ENCODE measurements at regions not wholly inside any gene's neighbourhood (a gene's known extent, or its start where the extent isn't known, plus 50 kb on each side); places are given as distances from the start of the nearest gene placed in this dataset.
A peak's percentile ranks its signal among the peaks of the same experiment; 100 is the strongest.

- no peak overlapping the region for H3K27ac Mint-ChIP-seq
- H3K27me3 Mint-ChIP-seq = peaks cover 12% of the 10 kb centered on the region
- H3K4me3 Mint-ChIP-seq = no peak overlapping the region
- H3K9me3 Mint-ChIP-seq = no peaks in the 10 kb centered on the region
- H3K36me3 Mint-ChIP-seq (ENCODE audit: low read depth) = no peaks in the 10 kb centered on the region
- H3K4me1 Mint-ChIP-seq (ENCODE audit: low read depth) = peaks cover 45% of the 10 kb centered on the region
- DNase-seq = peak; percentile 11
Observed at GRCh38 chr20:43843096-43843964, 71.3 kb upstream of the TOX2 start.

- no peak overlapping the region for H3K4me3 Mint-ChIP-seq
- H3K9me3 Mint-ChIP-seq = no peaks in the 10 kb centered on the region
- H3K27ac Mint-ChIP-seq = no peak overlapping the region
- peak; percentile 22 for DNase-seq
- no peaks in the 10 kb centered on the region for H3K36me3 Mint-ChIP-seq (ENCODE audit: low read depth)
- peaks cover 54% of the 10 kb centered on the region for H3K4me1 Mint-ChIP-seq (ENCODE audit: low read depth)
- peaks cover 17% of the 10 kb centered on the region for H3K27me3 Mint-ChIP-seq
Observed at GRCh38 chr20:43842126-43843020, 72.3 kb upstream of the TOX2 start.

GRCh38 chr20:43840382-43841070, 74.1 kb upstream of the TOX2 start:
- H3K27me3 Mint-ChIP-seq = peaks cover 17% of the 10 kb centered on the region
- no peaks in the 10 kb centered on the region for H3K36me3 Mint-ChIP-seq (ENCODE audit: low read depth)
- H3K4me1 Mint-ChIP-seq (ENCODE audit: low read depth) = peaks cover 45% of the 10 kb centered on the region
- peak; percentile 48 for DNase-seq
- no peaks in the 10 kb centered on the region for H3K9me3 Mint-ChIP-seq
- no peak overlapping the region for H3K27ac Mint-ChIP-seq
- H3K4me3 Mint-ChIP-seq = no peak overlapping the region

- no peaks in the 10 kb centered on the region for H3K36me3 Mint-ChIP-seq (ENCODE audit: low read depth)
- H3K4me1 Mint-ChIP-seq (ENCODE audit: low read depth) = peaks cover 38% of the 10 kb centered on the region
- DNase-seq = no peak
- H3K27ac Mint-ChIP-seq = no peak overlapping the region
- H3K9me3 Mint-ChIP-seq = no peaks in the 10 kb centered on the region
- H3K27me3 Mint-ChIP-seq = peaks cover 17% of the 10 kb centered on the region
- no peak overlapping the region for H3K4me3 Mint-ChIP-seq
Observed at GRCh38 chr20:43839793-43840199, 74.9 kb upstream of the TOX2 start.

- DNase-seq = no peak
- H3K9me3 Mint-ChIP-seq = no peaks in the 10 kb centered on the region
- peaks cover 17% of the 10 kb centered on the region for H3K27me3 Mint-ChIP-seq
- H3K4me3 Mint-ChIP-seq = no peak overlapping the region
- H3K4me1 Mint-ChIP-seq (ENCODE audit: low read depth) = peaks cover 34% of the 10 kb centered on the region
- H3K36me3 Mint-ChIP-seq (ENCODE audit: low read depth) = no peaks in the 10 kb centered on the region
- H3K27ac Mint-ChIP-seq = no peak overlapping the region
Observed at GRCh38 chr20:43838703-43839060, 76.0 kb upstream of the TOX2 start.

- peaks cover 17% of the 10 kb centered on the region for H3K27me3 Mint-ChIP-seq
- H3K27ac Mint-ChIP-seq = peak overlapping the region; percentile 10
- no peak overlapping the region for H3K4me3 Mint-ChIP-seq
- peaks cover 34% of the 10 kb centered on the region for H3K4me1 Mint-ChIP-seq (ENCODE audit: low read depth)
- no peak for DNase-seq
- H3K36me3 Mint-ChIP-seq (ENCODE audit: low read depth) = no peaks in the 10 kb centered on the region
- H3K9me3 Mint-ChIP-seq = no peaks in the 10 kb centered on the region
Observed at GRCh38 chr20:43837856-43838702, 76.6 kb upstream of the TOX2 start.

- Mint-ChIP-seq H3K36me3 (ENCODE audit: low read depth) (no peaks in the 10 kb centered on the region), H3K27ac (no peak overlapping the region), H3K4me3 (no peak overlapping the region), H3K9me3 (no peaks in the 10 kb centered on the region), H3K4me1 (ENCODE audit: low read depth) (peaks cover 34% of the 10 kb centered on the region), H3K27me3 (peaks cover 19% of the 10 kb centered on the region)
- DNase-seq = no peak
Observed at GRCh38 chr20:43836790-43837189, 77.9 kb upstream of the TOX2 start.

GRCh38 chr20:43835944-43836508, 78.6 kb upstream of the TOX2 start:
- H3K27ac Mint-ChIP-seq = no peak overlapping the region
- H3K9me3 Mint-ChIP-seq = no peaks in the 10 kb centered on the region
- H3K4me3 Mint-ChIP-seq = no peak overlapping the region
- no peak for DNase-seq
- H3K27me3 Mint-ChIP-seq = peaks cover 16% of the 10 kb centered on the region
- no peaks in the 10 kb centered on the region for H3K36me3 Mint-ChIP-seq (ENCODE audit: low read depth)
- peaks cover 34% of the 10 kb centered on the region for H3K4me1 Mint-ChIP-seq (ENCODE audit: low read depth)

GRCh38 chr20:43833511-43834395, 80.9 kb upstream of the TOX2 start:
- DNase-seq = no peak
- no peak overlapping the region for H3K27ac Mint-ChIP-seq
- H3K4me1 Mint-ChIP-seq (ENCODE audit: low read depth) = peaks cover 15% of the 10 kb centered on the region
- H3K9me3 Mint-ChIP-seq = peaks cover 2% of the 10 kb centered on the region
- no peak overlapping the region for H3K4me3 Mint-ChIP-seq
- H3K36me3 Mint-ChIP-seq (ENCODE audit: low read depth) = no peaks in the 10 kb centered on the region
- H3K27me3 Mint-ChIP-seq = peaks cover 13% of the 10 kb centered on the region

GRCh38 chr20:43832961-43833360, 81.7 kb upstream of the TOX2 start:
- DNase-seq = no peak
- peaks cover 21% of the 10 kb centered on the region for H3K27me3 Mint-ChIP-seq
- no peaks in the 10 kb centered on the region for H3K36me3 Mint-ChIP-seq (ENCODE audit: low read depth)
- no peak overlapping the region for H3K27ac Mint-ChIP-seq
- peaks cover 2% of the 10 kb centered on the region for H3K9me3 Mint-ChIP-seq
- H3K4me1 Mint-ChIP-seq (ENCODE audit: low read depth) = peaks cover 7% of the 10 kb centered on the region
- H3K4me3 Mint-ChIP-seq = no peak overlapping the region

- Mint-ChIP-seq H3K27ac (no peak overlapping the region), H3K36me3 (ENCODE audit: low read depth) (no peaks in the 10 kb centered on the region), H3K27me3 (peaks cover 21% of the 10 kb centered on the region), H3K4me1 (ENCODE audit: low read depth) (no peaks in the 10 kb centered on the region), H3K4me3 (no peak overlapping the region), H3K9me3 (peaks cover 2% of the 10 kb centered on the region)
- no peak for DNase-seq
Observed at GRCh38 chr20:43832096-43832816, 82.4 kb upstream of the TOX2 start.

GRCh38 chr20:43831481-43832065, 83.1 kb upstream of the TOX2 start:
- Mint-ChIP-seq H3K36me3 (ENCODE audit: low read depth) (no peaks in the 10 kb centered on the region), H3K4me3 (no peak overlapping the region), H3K27me3 (peaks cover 21% of the 10 kb centered on the region), H3K4me1 (ENCODE audit: low read depth) (no peaks in the 10 kb centered on the region), H3K9me3 (peaks cover 2% of the 10 kb centered on the region), H3K27ac (no peak overlapping the region)
- no peak for DNase-seq
